Astrocyte (in vitro differentiated cells and primary cell): ENCODE measurements at regions not wholly inside any gene's neighbourhood (a gene's known extent, or its start where the extent isn't known, plus 50 kb on each side); places are given as distances from the start of the nearest gene placed in this dataset.

Experiments
- CTCF ChIP-seq: IDR thresholded peaks from 2 replicates; pipeline ENCODE4 v1.5.1; 2011; ENCODE audit warnings: low read depth, mild to moderate bottlenecking, inconsistent platforms, low read length, moderate library complexity; ENCODE audit not compliant: insufficient read depth
- EZH2 ChIP-seq: IDR thresholded peaks from 2 replicates; pipeline ENCODE4 v1.6.1; 2012; ENCODE audit warnings: mild to moderate bottlenecking, low read length, inconsistent platforms; ENCODE audit not compliant: insufficient read depth

GRCh38 chr4:163681208-163681821 is 186.8 kb downstream of the TMA16 start:
- TF ChIP-seq EZH2 (no peak), CTCF (peak; percentile 48)
